Cardiac muscle cell (in vitro differentiated cells and primary cell): ENCODE measurements at regions not wholly inside any gene's neighbourhood (a gene's known extent, or its start where the extent isn't known, plus 50 kb on each side); places are given as distances from the start of the nearest gene placed in this dataset.

ENCODE experiments used
- DNase-seq, 2 donors: peaks; one replicate each; pipeline versions ENCODE4 v3.0.0 to v3.0.0-alpha.2; 2010 to 2017; ENCODE audit warnings: low read depth in 1 of 2, low spot score in 1 of 2
- H3K27ac ChIP-seq: fragments of 200-600 bp; sonication (generic); 2 replicates; pipeline ENCODE4 v1.5.1; 2016
- H3K27me3 ChIP-seq: fragments of 200-600 bp; sonication (generic); 2 replicates; pipeline ENCODE4 v1.6.0; 2016; ENCODE audit warnings: control low read depth
- H3K36me3 ChIP-seq: fragments of 200-600 bp; sonication (generic); 2 replicates; pipeline ENCODE4 v1.5.1; 2016; ENCODE audit warnings: control low read depth
- H3K4me1 ChIP-seq: fragments of 200-600 bp; sonication (generic); 2 replicates; pipeline ENCODE4 v1.8.1; 2017; ENCODE audit warnings: low read depth, mild to moderate bottlenecking, mixed run types
- H3K4me3 ChIP-seq: fragments of 200-600 bp; sonication (generic); 2 replicates; pipeline ENCODE4 v1.5.1; 2016; ENCODE audit warnings: mild to moderate bottlenecking
- H3K9me3 ChIP-seq: fragments of 200-600 bp; sonication (generic); 2 replicates; pipeline ENCODE4 v1.5.1; 2017; ENCODE audit warnings: low read depth, mild to moderate bottlenecking, control low read depth
- CTCF ChIP-seq: IDR thresholded peaks from 2 replicates; pipeline ENCODE4 v1.5.1; 2012; ENCODE audit warnings: low read depth, mild to moderate bottlenecking, low read length

- Histone ChIP-seq H3K27ac (no peak overlapping the region), H3K36me3 (no peaks in the 10 kb centered on the region), H3K27me3 (no peaks in the 10 kb centered on the region), H3K4me1 (no peaks in the 10 kb centered on the region), H3K4me3 (no peak overlapping the region), H3K9me3 (no peaks in the 10 kb centered on the region)
- no peak for DNase-seq
- TF ChIP-seq CTCF: no peak
Measured at GRCh38 chr1:221337106-221337505, 404.8 kb downstream of the DUSP10 start.

GRCh38 chr1:221343136-221343535 is 398.8 kb downstream of the DUSP10 start:
- DNase-seq: no peak

GRCh38 chr1:221343607-221344006 is 398.3 kb downstream of the DUSP10 start:
- Histone ChIP-seq H3K36me3 (no peaks in the 10 kb centered on the region), H3K4me1 (no peaks in the 10 kb centered on the region), H3K9me3 (no peaks in the 10 kb centered on the region), H3K27ac (no peak overlapping the region), H3K27me3 (no peaks in the 10 kb centered on the region), H3K4me3 (no peak overlapping the region)
- no peak for DNase-seq
- TF ChIP-seq CTCF: no peak

More at GRCh38 chr1:221343136-221343535, 398.8 kb downstream of the DUSP10 start:
- H3K36me3 ChIP-seq: no peaks in the 10 kb centered on the region
- no peaks in the 10 kb centered on the region for H3K4me1 ChIP-seq
- H3K27me3 ChIP-seq: no peaks in the 10 kb centered on the region
- H3K4me3 ChIP-seq: no peak overlapping the region
- H3K9me3 ChIP-seq: no peaks in the 10 kb centered on the region
- TF ChIP-seq CTCF: no peak
- no peak overlapping the region for H3K27ac ChIP-seq

GRCh38 chr1:221344693-221345092 is 397.2 kb downstream of the DUSP10 start:
- no peak for TF ChIP-seq CTCF
- no peak for DNase-seq
- H3K4me3 ChIP-seq: no peak overlapping the region
- no peak overlapping the region for H3K27ac ChIP-seq
- no peaks in the 10 kb centered on the region for H3K36me3 ChIP-seq
- no peaks in the 10 kb centered on the region for H3K9me3 ChIP-seq
- no peaks in the 10 kb centered on the region for H3K4me1 ChIP-seq
- H3K27me3 ChIP-seq: no peaks in the 10 kb centered on the region

- H3K27ac ChIP-seq: no peak overlapping the region
- H3K4me3 ChIP-seq: no peak overlapping the region
- H3K27me3 ChIP-seq: no peaks in the 10 kb centered on the region
- H3K9me3 ChIP-seq: no peaks in the 10 kb centered on the region
- H3K36me3 ChIP-seq: no peaks in the 10 kb centered on the region
- H3K4me1 ChIP-seq: no peaks in the 10 kb centered on the region
- DNase-seq: no peak
- TF ChIP-seq CTCF: no peak
Measured at GRCh38 chr1:221347706-221348105, 394.2 kb downstream of the DUSP10 start.

- H3K9me3 ChIP-seq: no peaks in the 10 kb centered on the region
- H3K27me3 ChIP-seq: no peaks in the 10 kb centered on the region
- H3K36me3 ChIP-seq: no peaks in the 10 kb centered on the region
- no peaks in the 10 kb centered on the region for H3K4me1 ChIP-seq
- H3K27ac ChIP-seq: no peak overlapping the region
- no peak overlapping the region for H3K4me3 ChIP-seq
- DNase-seq: no peak
- TF ChIP-seq CTCF: no peak
Measured at GRCh38 chr1:221350091-221350490, 391.8 kb downstream of the DUSP10 start.
